Epithelial cell of esophagus (primary cell): ENCODE measurements at regions not wholly inside any gene's neighbourhood (a gene's known extent, or its start where the extent isn't known, plus 50 kb on each side); places are given as distances from the start of the nearest gene placed in this dataset.

Experiments used
- DNase-seq: peaks from one replicate; pipeline ENCODE4 v3.0.0; 2010; ENCODE audit warnings: low read depth
- H3K4me3 ChIP-seq: 2 replicates; pipeline ENCODE4 v1.5.1; 2011; ENCODE audit warnings: mild to moderate bottlenecking, low read length, control low read depth
- CTCF ChIP-seq: IDR thresholded peaks from 2 replicates; pipeline ENCODE4 v1.5.1; 2011; ENCODE audit warnings: low read depth, mild to moderate bottlenecking, low read length, control low read depth, inconsistent platforms; ENCODE audit not compliant: insufficient read depth; ENCODE audit errors: missing control alignments

DNA sequence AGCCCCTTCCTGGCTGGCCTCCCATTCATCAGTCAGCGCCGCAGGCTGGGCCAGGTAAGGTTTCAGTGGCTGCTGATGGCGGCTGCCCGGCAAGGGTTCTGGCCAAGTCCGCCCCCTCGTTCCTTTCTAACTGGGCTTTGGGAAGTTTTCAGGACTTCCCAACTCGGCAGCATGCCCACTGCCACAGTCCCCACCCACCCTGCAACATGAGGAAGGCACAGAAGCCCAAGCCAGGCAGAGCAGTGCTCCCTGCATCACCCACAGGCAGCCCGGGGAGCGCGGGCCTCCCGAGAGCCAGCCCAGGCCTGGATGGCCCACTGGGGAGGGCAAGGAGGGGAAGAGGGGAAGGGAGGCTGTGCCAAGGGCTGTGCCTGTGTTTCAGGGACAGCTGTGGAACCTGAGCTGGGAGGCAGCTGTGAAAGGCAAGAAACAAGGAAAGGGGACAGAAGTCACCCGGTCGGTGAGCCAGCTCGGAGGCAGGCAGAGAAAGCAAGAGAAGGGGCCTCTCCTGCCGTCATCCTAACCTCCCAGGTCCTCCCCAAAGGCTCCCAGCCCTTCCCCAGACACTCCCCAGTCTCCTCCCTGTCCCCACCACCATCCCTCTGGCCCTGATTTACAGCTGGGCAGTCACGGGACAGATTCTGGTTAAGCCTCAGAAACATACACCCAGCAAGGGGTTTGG lies 73.9 kb downstream of the CPN2 start:
- no peak for TF ChIP-seq CTCF
- DNase-seq, result no peak
- no peak overlapping the region for H3K4me3 ChIP-seq

DNA sequence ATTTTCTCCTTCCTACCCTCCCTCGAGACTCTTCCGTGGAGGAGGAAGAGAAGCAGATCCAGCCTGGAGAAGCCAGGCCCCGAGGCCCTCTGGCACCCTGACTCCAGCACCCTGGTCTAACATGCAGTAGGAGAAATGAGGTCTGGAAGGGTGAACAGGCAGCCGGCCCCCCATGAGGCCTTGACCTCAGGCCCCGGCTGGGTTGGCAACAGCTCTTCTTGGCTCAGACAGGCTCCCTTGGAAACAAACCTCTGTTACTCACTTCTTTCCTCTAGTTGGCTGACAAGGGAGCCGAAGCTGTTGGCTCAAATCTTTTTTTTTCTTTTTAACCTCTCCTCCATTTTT lies 73.4 kb downstream of the CPN2 start:
- no peak for TF ChIP-seq CTCF
- DNase-seq, result no peak
- no peak overlapping the region for H3K4me3 ChIP-seq

GRCh38 chr3:194278186-194278845 lies 72.8 kb downstream of the CPN2 start:
- TF ChIP-seq CTCF, result no peak

DNA sequence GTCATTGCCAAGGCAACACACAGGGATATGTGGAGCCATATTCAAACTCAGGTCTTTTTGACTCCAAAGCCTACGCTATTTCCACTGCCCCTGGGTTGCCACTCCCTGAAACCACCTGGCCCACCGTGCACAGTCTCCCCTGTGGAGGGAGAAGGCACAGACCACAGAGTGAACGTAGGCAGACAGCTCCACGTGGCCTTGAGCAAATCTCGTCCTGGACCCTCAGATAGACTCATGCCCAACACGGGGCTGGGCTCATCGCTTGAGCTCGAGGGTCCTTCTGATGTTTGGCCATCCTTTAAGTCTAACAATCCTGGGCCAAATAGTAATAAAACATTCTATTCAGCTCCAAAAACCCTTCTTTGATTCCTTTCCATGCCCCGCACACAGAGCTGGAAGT lies 72.0 kb downstream of the CPN2 start:
- no peak for DNase-seq
- TF ChIP-seq CTCF, result no peak
- no peak overlapping the region for H3K4me3 ChIP-seq

More at GRCh38 chr3:194278186-194278845, 72.8 kb downstream of the CPN2 start:
- H3K4me3 ChIP-seq, result no peak overlapping the region
- DNase-seq, result no peak

DNA sequence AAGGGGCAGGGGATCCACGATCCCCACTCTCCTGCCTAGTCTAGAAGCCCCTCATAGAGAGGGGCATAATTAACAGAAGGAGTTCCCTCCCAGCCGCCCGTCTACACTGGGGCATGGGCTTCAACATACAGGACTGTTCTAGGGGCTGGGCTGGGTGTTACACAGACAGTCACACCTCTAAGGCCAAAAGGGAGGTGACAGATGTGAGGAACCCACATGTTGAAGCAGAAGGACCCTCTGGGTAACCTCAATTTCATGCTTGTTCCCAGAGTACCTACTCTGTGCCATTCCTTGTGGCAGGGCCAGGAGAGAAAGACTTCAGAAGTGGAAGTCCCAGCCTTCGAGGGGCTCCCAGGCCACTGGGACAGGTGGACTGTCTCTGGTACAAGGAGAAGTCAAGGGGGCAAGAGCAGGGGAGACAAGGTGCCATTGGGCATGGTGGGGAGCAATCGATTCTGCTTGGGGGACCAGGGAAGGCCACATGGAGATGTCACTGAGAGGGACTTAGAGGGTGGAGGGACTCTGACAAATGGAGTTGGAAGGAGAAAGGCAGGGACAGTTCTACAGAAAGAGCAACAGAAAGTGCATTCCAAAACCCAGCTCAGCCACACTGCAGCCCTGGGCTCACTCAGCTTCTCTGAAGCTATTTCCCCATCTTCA lies 71.3 kb downstream of the CPN2 start:
- no peak for TF ChIP-seq CTCF
- no peak overlapping the region for H3K4me3 ChIP-seq
- no peak for DNase-seq

DNA sequence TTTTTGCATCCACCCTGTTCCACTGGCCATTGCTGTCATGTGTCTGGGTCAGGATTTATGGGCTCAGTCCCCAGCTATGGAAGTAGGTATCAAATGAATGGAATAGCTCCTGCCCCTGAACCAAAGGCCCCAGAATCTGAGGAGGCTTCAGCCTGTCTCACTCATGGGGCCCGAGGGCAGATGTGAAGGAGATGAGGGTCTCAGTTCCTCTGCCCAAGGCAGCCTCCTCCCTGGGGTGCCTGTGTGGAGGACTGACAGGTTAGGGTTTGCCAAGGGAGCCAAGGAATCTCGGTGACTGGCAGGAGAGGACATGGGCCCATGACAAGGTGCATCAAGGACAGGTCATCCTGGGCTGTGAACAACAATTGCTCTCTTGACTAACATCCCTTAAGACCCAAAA lies 70.4 kb downstream of the CPN2 start:
- no peak for DNase-seq
- TF ChIP-seq CTCF, result no peak
- no peak overlapping the region for H3K4me3 ChIP-seq
